ENCODE measurements at regions not wholly inside any gene's neighbourhood (a gene's known extent, or its start where the extent isn't known, plus 50 kb on each side); places are given as distances from the start of the nearest gene placed in this dataset.

GRCh38 chr1:221902961-221903360, 161.1 kb upstream of the DUSP10 start:
- H3K4me3 ChIP-seq (ENCODE audit: low read depth, low read length): no peak overlapping the region
- in situ Hi-C loops (cut with HindIII; ENCODE audit: low sequenced_read_pairs): no loop called here
- no peak for TF ChIP-seq CTCF (IDR thresholded peaks at IDR 0.05; ENCODE audit: low read depth, low read length)
- no peak for DNase-seq (ENCODE audit: low read depth, low spot score)

DNA sequence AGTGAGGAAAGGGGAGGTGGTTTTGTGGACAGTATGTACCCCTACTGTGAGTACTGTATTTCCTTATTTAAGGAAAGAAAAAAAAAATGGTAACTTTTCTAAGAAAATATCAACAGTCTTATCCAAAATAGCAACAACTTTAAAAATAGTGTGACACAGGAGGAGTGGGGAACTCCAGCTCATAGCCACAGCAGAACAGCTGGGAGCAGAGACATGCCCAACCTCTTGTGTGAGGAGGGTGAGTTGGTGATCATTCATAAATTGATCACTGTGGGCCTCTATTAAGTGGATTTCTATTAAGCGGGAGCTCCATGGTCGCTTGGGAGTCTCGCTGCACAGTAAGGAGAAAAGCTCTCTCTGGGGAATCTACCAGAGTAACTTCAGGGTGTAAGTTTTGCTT, 158.8 kb upstream of the DUSP10 start:
- in situ Hi-C loops (cut with HindIII; ENCODE audit: low sequenced_read_pairs): no loop called here
- no peak for DNase-seq (ENCODE audit: low read depth, low spot score)
- H3K4me3 ChIP-seq (ENCODE audit: low read depth, low read length): no peak overlapping the region
- no peak for TF ChIP-seq CTCF (IDR thresholded peaks at IDR 0.05; ENCODE audit: low read depth, low read length)

- no peak for DNase-seq (ENCODE audit: low read depth, low spot score)
- in situ Hi-C loops (cut with HindIII; ENCODE audit: low sequenced_read_pairs): no loop called here
- TF ChIP-seq CTCF (IDR thresholded peaks at IDR 0.05; ENCODE audit: low read depth, low read length): no peak
- H3K4me3 ChIP-seq (ENCODE audit: low read depth, low read length): no peak overlapping the region
Measured at GRCh38 chr1:221897321-221897721, 155.4 kb upstream of the DUSP10 start.

GRCh38 chr1:221892301-221892830, 150.5 kb upstream of the DUSP10 start:
- no peak for TF ChIP-seq CTCF (IDR thresholded peaks at IDR 0.05; ENCODE audit: low read depth, low read length)
- in situ Hi-C loops (cut with HindIII; ENCODE audit: low sequenced_read_pairs): no loop called here
- no peak for DNase-seq (ENCODE audit: low read depth, low spot score)
- no peak overlapping the region for H3K4me3 ChIP-seq (ENCODE audit: low read depth, low read length)

- in situ Hi-C loops (cut with HindIII; ENCODE audit: low sequenced_read_pairs): no loop called here
- no peak for TF ChIP-seq CTCF (IDR thresholded peaks at IDR 0.05; ENCODE audit: low read depth, low read length)
- no peak overlapping the region for H3K4me3 ChIP-seq (ENCODE audit: low read depth, low read length)
- no peak for DNase-seq (ENCODE audit: low read depth, low spot score)
Measured at GRCh38 chr1:221891708-221892107, 149.8 kb upstream of the DUSP10 start.

DNA sequence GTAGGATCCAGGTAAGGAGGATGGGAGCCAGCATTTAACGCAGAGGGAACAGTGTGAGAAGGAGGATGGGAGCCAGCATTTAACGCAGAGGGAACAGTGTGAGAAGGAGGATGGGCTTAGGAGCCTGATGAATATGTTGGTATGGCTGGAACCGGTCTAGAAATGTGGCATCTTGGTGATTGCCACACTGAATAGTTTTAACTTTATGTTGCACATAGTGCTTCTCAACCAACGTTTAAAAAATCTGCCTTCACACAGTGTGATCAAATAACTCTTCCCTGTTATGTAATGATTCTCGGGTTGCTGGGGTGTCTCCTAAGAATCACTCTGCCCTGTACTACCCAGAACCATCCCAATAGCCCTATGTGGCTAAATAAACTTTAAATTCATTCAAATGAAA, 146.9 kb upstream of the DUSP10 start:
- DNase-seq (ENCODE audit: low read depth, low spot score): no peak
- H3K4me3 ChIP-seq (ENCODE audit: low read depth, low read length): no peak overlapping the region
- TF ChIP-seq CTCF (IDR thresholded peaks at IDR 0.05; ENCODE audit: low read depth, low read length): no peak
- in situ Hi-C loops (cut with HindIII; ENCODE audit: low sequenced_read_pairs): no loop called here

DNA sequence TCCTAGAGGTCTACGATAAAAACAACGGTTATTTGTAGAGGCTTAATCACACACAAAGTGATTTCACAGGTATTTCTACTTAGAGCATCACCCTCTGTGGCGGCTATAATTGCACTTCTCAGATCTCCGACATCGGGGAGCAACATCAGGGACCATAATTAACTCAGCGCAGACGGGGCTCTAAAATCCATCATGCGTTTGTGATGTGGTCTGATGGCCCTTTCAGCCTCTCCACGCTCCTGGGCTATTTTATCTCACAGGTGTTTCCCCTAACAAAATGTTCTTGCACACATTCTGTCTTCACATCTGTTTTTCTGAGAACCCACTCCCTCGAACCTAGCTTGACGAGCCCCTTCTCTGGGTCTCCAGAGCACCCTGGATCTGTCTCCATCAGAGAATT, 146.3 kb upstream of the DUSP10 start:
- no peak overlapping the region for H3K4me3 ChIP-seq (ENCODE audit: low read depth, low read length)
- no peak for TF ChIP-seq CTCF (IDR thresholded peaks at IDR 0.05; ENCODE audit: low read depth, low read length)
- DNase-seq (ENCODE audit: low read depth, low spot score): no peak
- in situ Hi-C loops (cut with HindIII; ENCODE audit: low sequenced_read_pairs): no loop called here

All from astrocyte of the spinal cord (primary cell).